ENCODE measurements at regions not wholly inside any gene's neighbourhood (a gene's known extent, or its start where the extent isn't known, plus 50 kb on each side); places are given as distances from the start of the nearest gene placed in this dataset.

- peak; percentile 14 for DNase-seq (ENCODE audit: low spot score)
Measured at GRCh38 chr7:125127304-125127703, 197.7 kb upstream of the POT1 start.

- no peak for DNase-seq (ENCODE audit: low spot score)
Measured at GRCh38 chr7:125126376-125126775, 196.8 kb upstream of the POT1 start.

- no peak for DNase-seq (ENCODE audit: low spot score)
Measured at GRCh38 chr7:125125315-125125714, 195.7 kb upstream of the POT1 start.

- DNase-seq (ENCODE audit: low spot score), result no peak
Measured at GRCh38 chr7:125122173-125122572, 192.5 kb upstream of the POT1 start.

- peak; percentile 80 for DNase-seq (ENCODE audit: low spot score)
Measured at GRCh38 chr7:125119559-125120115, 190.0 kb upstream of the POT1 start.

- peak; percentile 68 for DNase-seq (ENCODE audit: low spot score)
Measured at GRCh38 chr7:125118444-125118843, 188.8 kb upstream of the POT1 start.

- no peak for DNase-seq (ENCODE audit: low spot score)
Measured at GRCh38 chr7:125112850-125113249, 183.2 kb upstream of the POT1 start.

- DNase-seq (ENCODE audit: low spot score), result no peak
Measured at GRCh38 chr7:125099519-125099918, 169.9 kb upstream of the POT1 start.

- peak; percentile 40 for DNase-seq (ENCODE audit: low spot score)
Measured at GRCh38 chr7:125098377-125098970, 168.8 kb upstream of the POT1 start.

- DNase-seq (ENCODE audit: low spot score), result peak; percentile 52
Measured at GRCh38 chr7:125090596-125090995, 161.0 kb upstream of the POT1 start.

GRCh38 chr7:125089171-125089570, 159.5 kb upstream of the POT1 start:
- no peak for DNase-seq (ENCODE audit: low spot score)

GRCh38 chr7:125088555-125088954, 158.9 kb upstream of the POT1 start:
- DNase-seq (ENCODE audit: low spot score), result peak; percentile 3

GRCh38 chr7:125085084-125085483, 155.5 kb upstream of the POT1 start:
- no peak for DNase-seq (ENCODE audit: low spot score)

GRCh38 chr7:125084196-125084595, 154.6 kb upstream of the POT1 start:
- no peak for DNase-seq (ENCODE audit: low spot score)

- peak; percentile 30 for DNase-seq (ENCODE audit: low spot score)
Measured at GRCh38 chr7:125074141-125074540, 144.5 kb upstream of the POT1 start.

- DNase-seq (ENCODE audit: low spot score), result no peak
Measured at GRCh38 chr7:125065546-125065945, 135.9 kb upstream of the POT1 start.

- DNase-seq (ENCODE audit: low spot score), result no peak
Measured at GRCh38 chr7:125065001-125065400, 135.4 kb upstream of the POT1 start.

GRCh38 chr7:125061776-125062397, 132.3 kb upstream of the POT1 start:
- DNase-seq (ENCODE audit: low spot score), result peak; percentile 83

- peak; percentile 3 for DNase-seq (ENCODE audit: low spot score)
Measured at GRCh38 chr7:125061083-125061745, 131.6 kb upstream of the POT1 start.

GRCh38 chr7:125059861-125060456, 130.3 kb upstream of the POT1 start:
- DNase-seq (ENCODE audit: low spot score), result peak; percentile 26

GRCh38 chr7:125057963-125058362, 128.3 kb upstream of the POT1 start:
- DNase-seq (ENCODE audit: low spot score), result no peak

GRCh38 chr7:125055376-125055775, 125.8 kb upstream of the POT1 start:
- no peak for DNase-seq (ENCODE audit: low spot score)

GRCh38 chr7:125046767-125047166, 117.1 kb upstream of the POT1 start:
- DNase-seq (ENCODE audit: low spot score), result no peak

Data from kidney tubule cell (primary cell).